SK-N-SH (cell line): ENCODE measurements at regions not wholly inside any gene's neighbourhood (a gene's known extent, or its start where the extent isn't known, plus 50 kb on each side); places are given as distances from the start of the nearest gene placed in this dataset.

Source experiments
- JUND ChIP-seq: IDR thresholded peaks from 2 replicates; pipeline ENCODE4 v1.4.0; 2012
- NRF1 ChIP-seq: IDR thresholded peaks from 2 replicates; pipeline ENCODE4 v1.6.1; 2012; ENCODE audit warnings: low read depth, mild to moderate bottlenecking, low read length

DNA sequence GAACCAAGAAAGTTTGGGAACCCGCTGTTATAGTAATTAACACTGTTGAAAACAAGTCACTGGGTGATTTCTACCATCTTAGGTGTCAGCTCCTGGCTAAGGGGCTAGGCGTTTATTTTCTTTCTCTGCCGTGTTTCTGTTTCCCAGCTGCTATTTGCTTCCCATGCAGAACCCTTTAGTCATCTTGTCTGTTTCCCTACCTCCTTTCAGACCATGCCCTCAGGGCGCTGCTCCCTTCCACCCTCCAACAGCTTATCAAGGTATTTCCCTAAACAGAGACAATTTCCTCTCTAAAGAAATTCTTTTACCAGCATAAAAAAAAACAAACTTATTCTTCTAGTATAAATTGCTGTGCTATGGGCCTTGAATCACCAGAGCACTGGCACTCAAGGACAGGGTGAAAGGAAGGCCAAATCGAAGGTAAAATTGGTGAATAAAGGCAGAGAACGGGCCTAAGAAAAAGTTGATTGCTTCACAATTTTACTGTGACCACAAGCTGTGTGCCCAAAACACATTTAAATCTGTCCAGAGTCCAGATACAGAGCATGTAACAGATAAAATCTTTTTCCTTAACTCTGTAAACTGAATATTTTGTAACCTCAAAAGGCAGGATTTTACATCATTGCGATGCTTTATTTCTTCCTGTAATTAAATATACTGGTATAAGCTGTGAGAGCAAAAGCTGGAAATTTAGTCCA is 319.2 kb downstream of the ZNF621 start:
- TF ChIP-seq NRF1 (no peak), JUND (no peak)
